GM19025 (cell line): ENCODE measurements at regions not wholly inside any gene's neighbourhood (a gene's known extent, or its start where the extent isn't known, plus 50 kb on each side); places are given as distances from the start of the nearest gene placed in this dataset.
A peak's percentile ranks its signal among the peaks of the same experiment; 100 is the strongest.

Experiments
- ATAC-seq: cut with Tn5 transposase; IDR thresholded peaks from one replicate; pipeline ENCODE4 v1.9.1; 2021; ENCODE audit warnings: mild to moderate bottlenecking, low read depth, moderate library complexity; ENCODE audit not compliant: unreplicated experiment

- peak; percentile 86 for ATAC-seq
Measured at GRCh38 chr9:89234205-89235067, 55.8 kb upstream of the SHC3 start.

GRCh38 chr9:89236955-89237573 is 58.4 kb upstream of the SHC3 start:
- ATAC-seq, result no peak

GRCh38 chr9:89238424-89238823 is 59.8 kb upstream of the SHC3 start:
- no peak for ATAC-seq

- no peak for ATAC-seq
Measured at GRCh38 chr9:89243296-89244061, 64.9 kb upstream of the SHC3 start.

GRCh38 chr9:89246840-89247239 is 64.2 kb upstream of the CKS2 start:
- ATAC-seq, result no peak

GRCh38 chr9:89247431-89248353 is 63.3 kb upstream of the CKS2 start:
- ATAC-seq, result no peak

- ATAC-seq, result no peak
Measured at GRCh38 chr9:89249001-89249400, 62.0 kb upstream of the CKS2 start.

DNA sequence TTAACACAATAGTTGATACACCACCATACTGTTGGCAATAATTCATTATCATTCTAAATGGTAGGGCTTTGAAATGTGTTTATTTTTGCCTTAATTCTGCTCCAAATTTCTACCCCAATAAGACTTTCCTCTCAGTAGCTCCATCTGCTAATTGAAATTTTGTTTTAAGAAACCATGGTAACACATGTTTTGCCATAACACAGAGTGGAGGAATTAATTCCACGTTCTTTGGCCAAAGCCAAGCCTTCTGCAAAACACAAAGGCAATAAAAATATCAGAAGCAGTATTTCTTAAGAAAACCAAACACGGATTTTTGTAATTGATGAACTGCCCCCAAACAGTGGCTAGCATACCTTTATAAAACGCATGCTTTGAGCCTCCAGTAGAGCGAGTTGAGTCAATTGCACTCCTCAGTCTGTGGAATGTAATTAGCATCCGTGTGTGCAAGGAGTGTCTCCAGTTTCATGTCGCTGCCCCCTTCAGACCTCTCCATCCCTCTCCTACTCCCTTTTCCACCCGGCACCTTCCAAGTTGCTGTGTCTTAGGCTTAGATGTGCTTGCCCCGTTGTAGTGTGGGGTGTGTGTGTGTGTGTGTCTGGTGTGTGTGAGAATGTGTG is 58.2 kb upstream of the CKS2 start:
- no peak for ATAC-seq

DNA sequence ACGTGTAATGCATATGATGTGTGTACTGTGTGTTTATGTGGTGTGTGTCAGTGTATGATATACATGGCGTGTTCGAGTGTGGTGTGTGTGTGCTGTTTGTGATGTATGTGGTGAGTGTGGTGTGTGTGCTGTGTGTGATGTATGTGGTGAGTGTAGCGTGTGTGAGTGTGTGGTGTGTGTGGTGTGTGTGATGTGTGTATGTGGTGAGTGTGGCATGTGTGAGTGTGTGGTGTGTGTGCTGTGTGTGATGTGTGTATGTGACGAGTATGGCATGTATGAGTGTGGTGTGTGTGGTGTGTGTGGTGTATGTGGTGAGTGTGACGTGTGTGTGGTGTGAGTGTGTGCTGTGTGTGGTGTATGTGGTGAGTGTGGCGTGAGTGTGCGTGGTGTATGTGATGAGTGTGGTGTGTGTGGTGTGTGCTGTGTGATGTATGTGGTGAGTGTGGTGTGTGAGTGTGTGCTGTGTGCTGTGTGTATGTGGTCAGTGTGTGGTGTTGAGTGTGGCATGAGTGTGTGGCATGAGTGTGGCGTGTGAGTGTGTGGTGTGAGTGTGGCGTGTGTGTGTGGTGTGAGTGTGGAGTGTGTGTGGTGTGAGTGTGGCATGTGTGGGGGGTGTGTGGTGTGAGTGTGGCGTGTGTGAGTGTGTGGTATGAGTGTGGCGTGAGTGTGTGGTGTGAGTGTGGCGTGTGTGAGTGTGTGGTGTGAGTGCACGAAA is 56.8 kb upstream of the CKS2 start:
- ATAC-seq, result no peak

- no peak for ATAC-seq
Measured at GRCh38 chr9:89254773-89255125, 56.2 kb upstream of the CKS2 start.

DNA sequence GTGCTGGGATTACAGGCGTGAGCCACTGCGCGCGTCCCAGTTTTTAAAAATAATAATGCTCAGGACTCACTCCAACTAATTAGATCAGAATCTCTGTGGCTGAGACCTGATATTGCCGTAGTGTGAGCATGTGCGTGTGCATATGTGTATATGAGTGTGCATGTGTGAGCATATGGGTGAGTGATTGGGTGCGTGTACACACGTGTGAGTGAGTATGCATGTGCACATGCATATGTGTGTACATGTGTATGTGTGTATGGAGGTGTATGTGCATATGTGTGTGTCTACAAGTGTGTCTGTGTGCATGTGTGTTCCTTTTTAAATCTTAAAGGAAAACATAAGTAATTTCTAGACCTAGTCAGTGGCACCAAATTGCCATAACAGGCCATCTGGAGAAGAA is 54.8 kb upstream of the CKS2 start:
- ATAC-seq, result no peak

- ATAC-seq, result no peak
Measured at GRCh38 chr9:89256642-89257041, 54.4 kb upstream of the CKS2 start.

DNA sequence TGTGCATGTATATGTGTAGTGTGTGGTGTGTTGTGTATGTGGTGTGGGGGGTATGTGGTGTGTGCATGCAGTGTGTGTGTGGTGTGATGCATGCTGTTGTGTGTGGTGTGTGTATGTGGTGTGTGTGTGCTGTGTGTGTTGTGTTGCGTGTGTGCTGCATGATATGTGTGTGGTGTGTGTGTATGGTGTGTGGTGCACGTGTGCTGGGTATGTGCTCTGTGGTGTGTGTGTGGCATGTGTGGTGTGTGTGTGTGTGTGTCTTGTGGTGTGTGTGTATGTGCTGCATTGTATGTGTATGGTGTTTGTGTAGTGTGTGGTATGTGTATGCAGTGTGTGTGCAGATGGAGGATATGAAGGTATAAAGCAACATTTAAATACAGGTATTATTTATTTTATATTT is 50.5 kb upstream of the CKS2 start:
- ATAC-seq, result no peak
